GM19438 (cell line): ENCODE measurements at regions not wholly inside any gene's neighbourhood (a gene's known extent, or its start where the extent isn't known, plus 50 kb on each side); places are given as distances from the start of the nearest gene placed in this dataset.
"Not testable (repeated sequence)": the region's sequence is repeated elsewhere in the genome, so short reads cannot be mapped to it uniquely, and the experiment has no call there.

Experiments
- ATAC-seq: cut with Tn5 transposase; IDR thresholded peaks from one replicate; pipeline ENCODE4 v1.9.1; 2021; ENCODE audit warnings: low read depth; ENCODE audit not compliant: unreplicated experiment

DNA sequence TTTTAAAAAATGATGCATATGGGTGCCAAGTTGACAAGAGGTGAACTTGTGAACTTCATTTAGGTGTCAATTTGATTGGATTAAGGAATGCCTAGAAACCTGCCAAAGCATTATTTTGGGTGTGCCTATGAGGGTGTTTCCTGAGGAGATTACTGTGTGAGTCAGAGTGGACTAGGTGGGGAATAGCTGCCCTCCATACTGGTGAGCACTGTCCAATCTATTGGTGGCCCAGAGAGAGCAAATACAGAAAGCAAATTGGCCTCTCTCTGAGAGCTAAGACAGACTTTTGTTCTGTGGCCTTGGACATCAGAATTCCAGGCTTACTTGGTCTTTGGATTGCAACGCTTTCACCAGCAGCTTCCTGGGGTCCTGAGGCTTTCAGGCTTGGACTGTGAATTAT lies 388.0 kb downstream of the SUCLG1 start:
- ATAC-seq = no peak

DNA sequence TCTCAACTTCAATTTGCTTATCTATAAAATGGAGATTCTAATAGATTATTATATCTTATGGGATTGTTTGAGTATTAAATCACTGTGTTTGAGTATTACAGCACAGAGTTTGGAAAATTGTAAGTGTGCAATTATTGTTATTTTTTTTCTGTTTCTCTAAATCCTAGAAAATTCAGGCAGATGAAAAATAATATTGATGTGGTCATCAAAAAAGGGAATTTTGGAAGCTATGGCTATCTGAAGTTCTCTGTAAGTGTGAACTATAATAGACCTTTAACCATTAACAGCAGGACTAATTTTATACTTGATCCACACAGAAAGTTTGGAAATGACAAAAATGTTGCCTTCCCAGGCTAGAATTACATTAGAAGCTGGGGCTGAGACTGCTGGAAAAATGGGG lies 393.2 kb downstream of the SUCLG1 start:
- ATAC-seq = no peak

DNA sequence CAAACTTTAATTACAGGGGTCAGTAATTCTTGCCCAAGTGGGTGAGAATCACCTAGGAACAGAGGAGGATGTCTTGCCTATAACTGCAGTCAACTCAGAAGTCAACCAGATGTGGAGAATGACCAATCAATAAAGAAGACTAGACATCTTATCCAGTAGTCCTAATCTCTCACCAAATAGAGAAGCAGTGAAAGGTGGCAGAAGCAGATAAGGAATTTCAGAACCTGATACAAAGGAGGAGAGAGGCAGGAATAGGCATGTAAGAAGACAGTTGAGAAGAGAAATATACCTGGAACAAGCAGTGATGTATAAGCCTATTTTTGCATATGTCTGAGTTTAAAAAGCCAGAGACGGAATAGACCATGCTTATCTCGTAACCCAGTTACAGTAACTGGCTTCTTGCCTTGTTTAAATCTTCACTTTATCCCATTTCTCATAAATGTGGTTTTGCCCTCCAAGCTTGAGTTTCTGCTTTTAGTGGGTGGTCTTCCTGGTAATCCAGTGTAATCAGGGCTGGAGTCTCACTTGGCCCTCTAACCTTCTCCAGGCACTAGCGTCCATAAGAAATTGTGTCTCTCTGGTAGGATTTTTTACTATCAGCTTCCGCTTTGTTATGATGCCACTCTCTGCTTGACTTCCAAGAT lies 401.0 kb downstream of the SUCLG1 start:
- no peak for ATAC-seq

DNA sequence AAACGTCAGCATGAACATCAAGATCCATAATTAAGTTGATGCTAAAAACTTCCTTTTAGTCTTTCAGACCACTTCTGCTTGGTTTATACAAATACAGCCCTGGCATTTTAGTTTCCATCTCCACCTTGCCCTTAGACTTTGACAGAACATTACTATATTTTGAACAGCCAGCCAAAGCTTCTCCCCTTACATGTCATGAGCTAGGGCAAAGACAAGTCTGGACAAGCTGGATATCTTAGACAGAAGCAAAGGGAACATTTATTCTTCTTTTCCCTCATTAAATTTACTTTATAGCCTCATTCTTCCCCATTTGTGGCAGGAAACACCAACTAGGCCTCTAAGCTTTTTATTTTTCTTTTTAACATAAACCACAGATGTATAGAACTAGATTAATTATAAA lies 403.3 kb downstream of the SUCLG1 start:
- no peak for ATAC-seq

DNA sequence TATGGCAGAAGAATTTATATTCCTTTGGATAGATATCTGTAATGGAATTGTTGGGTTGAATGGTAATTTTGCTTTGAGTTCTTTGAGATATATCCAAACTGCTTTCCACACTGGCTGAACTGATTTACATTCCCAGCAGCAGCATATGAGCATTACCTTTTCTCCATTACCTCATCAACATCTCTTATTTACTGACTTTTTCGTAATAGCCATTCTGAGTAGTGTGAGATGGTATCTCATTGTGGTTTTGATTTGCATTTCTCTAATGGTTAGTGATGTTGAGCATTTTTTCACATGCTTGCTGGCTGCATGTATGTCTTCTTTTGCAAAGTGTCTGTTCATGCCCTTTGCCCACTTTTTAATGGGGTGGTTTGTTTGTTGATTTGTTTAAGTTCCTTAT lies 404.5 kb downstream of the SUCLG1 start:
- not testable (repeated sequence) for ATAC-seq

DNA sequence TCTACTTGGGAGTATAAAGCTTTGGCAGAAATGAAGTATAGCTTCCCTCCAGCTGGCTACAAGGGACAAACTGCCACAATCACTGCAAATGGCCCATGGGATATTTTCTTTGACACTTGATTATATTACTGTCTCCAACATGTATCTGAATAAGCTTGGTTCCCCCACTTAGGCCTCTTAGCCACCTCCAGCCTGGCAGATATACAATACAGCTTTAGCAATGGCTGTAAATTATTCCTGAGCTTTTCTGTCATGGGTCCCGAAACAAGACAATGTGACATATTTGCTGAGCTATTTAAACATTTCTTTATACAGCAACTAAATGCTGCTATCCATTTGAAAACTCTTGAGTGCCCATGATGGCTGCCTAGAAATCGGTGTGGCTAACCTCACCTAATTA lies 406.2 kb downstream of the SUCLG1 start:
- ATAC-seq = no peak

DNA sequence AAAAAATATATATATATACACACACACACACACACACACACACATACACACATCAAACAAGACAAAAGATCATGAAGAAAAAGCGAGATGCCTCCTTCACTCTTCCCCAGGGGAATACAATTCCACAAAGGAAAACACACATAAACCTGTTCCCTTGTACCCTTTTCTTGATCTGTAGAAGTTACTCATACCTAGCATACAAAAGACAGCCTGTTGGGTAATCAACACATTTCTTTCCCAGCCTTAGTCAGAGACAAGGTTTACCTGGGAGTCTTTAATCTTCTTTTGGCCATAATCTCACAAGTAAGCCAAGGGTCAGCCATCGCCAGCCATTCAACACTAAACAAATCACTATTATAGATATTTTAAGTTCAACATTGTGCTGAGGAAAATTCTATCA lies 407.0 kb downstream of the SUCLG1 start:
- no peak for ATAC-seq

DNA sequence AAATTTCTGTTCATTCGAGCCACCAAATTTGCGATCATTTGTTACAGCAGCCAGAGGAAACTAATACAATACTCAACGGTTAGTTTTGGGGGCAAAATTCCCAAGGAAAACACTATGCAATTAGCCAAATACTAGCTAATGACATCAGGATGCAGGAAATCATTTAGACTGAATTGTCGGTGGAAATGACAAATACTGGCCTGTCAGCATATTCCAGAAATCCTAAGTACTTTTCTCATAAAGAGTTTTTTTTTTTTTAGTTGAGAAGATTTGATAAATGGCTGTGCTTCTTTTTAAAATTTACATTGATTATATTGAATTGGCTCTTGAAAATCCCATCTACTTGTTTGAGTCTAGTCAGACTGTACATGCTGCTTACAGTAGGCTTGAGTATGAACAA lies 410.1 kb downstream of the SUCLG1 start:
- ATAC-seq = no peak

DNA sequence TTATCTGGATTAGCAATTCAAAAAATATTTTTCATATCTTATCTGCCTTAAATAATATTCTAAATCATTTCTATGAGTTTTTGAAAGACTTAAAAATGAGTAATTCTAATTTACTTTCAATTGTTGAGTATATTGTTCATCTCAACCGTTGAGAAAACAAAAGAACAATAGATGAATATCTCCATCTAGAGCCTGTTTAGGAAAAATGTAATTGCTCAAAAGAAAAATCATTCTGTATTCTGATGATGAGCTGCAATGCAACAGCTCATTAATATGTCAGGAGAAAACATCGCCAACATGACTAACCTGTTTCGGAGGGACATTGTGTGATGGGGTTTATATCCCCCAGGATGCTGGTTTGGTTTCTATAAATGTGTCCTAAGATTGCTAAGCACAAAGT lies 417.6 kb downstream of the SUCLG1 start:
- ATAC-seq = no peak

DNA sequence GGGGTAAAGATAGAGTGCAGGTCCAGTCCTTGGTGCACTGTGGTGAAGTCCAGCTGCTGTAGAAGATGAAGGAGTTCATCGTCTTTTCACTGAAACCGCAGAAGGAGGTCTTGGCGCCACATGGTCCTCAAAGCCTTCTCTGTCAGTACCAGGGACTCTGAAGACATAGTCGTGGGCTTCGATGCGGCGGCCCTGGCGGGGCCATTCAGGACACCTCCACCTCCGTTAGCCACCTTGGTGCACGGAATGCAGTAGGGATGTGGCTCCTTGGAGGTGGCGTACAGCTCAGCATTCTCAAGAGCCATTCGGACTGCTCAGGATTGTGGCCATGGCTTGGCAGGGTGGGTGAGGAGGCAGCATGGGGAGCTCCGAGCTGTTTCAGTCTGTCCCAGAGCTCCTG lies 418.8 kb downstream of the SUCLG1 start:
- ATAC-seq = no peak

DNA sequence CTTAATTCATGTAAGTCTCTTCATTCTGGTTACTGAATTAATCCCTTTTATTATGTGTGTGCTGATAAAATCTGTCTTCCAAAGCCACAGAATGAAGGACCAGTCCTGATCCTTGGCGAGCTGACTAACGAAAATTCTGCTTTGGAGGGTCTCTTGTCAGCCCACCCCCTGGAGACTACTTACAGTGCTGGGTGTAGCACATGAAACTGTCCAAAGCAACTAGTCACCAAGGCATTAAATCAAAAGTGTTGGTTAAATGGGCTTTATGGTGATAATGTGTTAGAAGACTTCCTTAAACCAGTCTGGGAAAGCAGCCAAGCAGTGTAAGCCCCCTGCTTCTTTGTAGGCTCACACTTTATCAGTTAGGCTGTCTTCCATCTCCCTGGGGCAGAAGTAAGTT lies 420.2 kb downstream of the SUCLG1 start:
- no peak for ATAC-seq

DNA sequence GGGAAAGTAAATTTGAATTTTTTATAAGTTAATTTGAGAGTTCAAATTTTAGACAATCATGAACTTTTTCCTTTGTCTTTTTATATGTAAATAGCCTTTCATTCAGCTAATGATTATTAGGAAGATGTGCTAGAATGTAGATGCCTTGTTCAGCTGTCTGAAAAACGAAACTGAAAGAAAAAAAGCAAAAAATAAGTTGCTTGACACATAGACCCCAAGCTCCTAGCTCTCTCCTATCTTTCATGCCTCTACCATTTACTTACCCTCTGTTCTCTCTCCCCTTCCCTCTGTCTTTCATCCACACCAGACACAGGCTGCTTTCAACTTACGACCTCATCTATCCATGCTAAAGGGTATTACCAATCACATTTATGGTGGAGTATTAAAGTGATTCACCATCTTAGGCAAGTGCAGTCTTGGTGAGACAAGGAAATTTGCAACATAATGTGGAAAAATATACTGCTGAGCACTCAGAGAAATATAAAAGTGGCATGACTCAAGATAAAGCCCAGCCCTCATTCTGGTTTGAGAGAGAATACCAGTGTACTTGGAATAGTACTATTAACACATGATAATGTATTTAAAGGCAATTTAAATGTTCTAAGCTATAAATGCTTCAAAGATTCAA lies 425.6 kb downstream of the SUCLG1 start:
- ATAC-seq = no peak

DNA sequence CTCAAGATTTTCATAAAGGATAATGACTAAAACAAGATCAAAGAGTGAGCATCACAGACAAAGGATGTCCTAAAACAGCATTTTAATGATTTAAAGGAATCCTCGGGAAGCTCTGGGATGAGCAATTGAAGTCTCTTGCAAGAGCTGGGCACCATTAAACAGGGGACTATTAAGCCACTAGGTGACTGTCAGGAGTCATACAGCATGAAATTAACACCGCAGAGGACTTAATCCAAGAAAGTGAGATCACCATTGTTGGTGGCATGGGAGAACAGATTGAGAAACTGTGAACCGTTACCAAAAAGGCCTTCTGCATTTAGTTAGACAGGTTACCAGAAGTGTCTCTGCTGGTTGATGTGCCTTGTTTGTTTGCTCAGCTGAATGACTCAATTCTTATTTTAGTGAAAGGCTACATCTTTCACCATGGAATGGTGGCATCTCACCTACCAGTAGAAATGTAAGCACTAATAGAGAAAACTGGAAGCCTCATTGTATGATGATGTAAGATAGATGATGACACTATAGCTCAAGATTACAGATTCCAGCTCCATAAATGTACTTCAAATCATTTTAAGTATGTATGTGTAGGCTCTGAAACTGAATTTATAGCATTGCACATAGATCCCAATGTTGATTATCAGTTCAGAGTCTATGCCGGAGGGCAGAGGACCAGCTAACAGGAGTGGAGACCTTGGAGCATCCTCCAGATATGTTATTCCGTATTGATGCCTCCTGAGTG lies 427.6 kb downstream of the SUCLG1 start:
- no peak for ATAC-seq

DNA sequence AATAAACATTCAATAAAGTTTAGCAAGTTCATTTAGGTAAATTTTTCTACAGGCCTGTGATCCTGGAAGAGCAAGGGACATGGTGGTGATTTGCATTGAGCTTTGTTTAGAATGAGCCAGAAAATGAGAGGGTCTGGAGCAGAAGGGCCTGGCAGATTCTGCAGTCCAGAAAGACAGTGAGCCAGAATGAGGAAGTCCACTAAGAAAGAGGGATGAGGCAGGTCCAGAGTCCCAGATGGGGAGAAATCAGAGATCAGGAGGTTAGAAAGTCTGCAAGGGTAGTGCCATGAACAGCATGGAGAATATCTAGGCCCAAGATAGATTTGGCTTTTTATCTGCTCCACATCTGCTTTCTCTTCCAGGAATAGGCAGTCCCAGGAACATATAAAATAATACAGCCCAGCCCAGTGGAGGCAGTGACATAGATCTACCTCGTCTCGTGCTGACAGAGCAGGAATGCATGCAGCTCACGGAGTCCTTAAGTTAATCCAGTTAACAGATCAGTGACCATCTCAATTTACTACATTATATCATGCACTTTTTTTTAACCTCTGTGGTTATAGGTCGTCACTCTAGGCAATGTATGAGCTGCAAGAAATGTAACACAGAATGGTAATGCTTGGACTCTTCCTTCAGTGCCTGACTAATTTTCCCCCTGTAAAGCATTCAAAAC lies 429.0 kb downstream of the SUCLG1 start:
- ATAC-seq = no peak

DNA sequence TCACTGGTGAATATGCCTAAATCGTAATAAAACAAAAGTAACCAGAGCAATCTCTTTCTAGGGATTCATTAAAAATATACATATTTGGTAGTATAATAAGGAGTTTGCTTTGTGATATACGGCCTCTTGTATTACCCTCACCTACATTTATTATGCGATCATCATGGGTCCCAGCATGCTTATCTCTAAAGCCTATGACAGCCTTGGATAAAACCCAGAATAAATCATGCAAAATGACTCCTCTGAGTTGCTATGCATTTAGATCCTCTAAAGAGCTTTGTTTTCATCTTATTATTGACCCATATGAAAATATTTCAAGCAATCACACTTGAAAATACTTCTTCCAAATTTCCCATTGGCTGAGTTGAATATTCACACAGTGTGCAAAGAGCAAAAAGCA lies 432.3 kb downstream of the SUCLG1 start:
- ATAC-seq = no peak

DNA sequence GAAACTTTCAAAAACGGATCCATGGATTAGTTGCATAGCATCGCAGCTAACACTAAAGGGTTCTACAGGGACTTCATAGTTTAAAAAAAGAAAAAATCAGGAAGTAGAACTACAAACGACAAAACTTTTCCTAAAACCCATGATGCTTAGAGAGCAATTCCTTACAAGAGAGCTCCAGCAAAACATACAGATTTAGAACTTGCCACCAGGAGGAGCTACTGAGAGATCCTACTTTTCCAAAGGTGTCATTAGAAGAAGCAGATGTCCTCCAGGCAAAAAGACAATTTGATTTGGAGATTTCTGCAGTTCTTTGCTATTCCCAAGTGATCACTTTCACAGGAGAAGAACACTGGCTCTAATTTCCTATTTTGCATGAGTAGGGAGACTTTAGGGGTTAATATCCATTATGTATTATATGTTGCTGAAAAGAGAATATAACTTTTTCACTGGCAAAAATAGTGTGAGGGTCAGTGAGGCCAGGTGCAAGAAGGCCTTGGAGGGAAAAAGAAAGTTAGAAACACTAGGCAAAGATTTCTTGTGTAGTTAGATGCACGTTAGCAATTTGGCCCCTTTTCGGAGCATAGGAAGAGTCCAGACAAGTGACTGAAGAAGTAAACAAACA lies 436.2 kb downstream of the SUCLG1 start:
- no peak for ATAC-seq

DNA sequence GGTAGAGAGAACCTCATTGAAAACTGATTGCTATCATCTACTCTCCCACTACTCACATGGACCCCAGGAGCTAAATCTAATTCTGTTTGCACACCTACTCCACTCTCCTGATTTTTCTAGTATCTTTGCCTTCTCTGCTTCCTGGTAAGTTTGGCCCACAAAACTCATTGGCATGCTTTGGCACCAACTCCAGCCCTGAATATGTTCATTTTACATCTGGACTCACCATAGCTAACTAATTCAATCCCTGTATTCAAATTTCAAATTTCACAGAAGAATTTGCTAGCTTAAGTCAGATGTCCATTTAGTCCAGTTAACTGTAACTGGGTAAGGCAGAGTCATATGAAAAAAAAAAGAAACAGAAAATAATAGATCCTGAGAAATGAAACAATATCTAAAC lies 442.1 kb downstream of the SUCLG1 start:
- no peak for ATAC-seq

DNA sequence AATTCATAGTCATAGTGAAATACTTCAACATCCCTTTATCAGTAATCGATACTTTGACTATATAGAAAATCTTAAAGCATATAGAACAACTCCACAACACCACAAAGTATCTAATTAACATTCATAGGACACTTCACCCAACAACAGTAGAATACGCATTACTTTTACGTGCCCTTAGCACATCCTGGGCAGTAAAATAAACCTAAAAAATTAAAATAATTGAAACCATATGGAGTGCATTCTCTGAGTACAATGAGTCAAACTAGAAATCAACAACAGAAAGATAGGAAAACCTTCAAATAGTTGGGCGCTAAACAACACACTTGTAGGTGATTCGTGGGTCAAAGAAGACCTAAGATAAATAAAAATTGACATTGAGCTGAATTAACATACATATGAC lies 442.9 kb downstream of the SUCLG1 start:
- no peak for ATAC-seq

DNA sequence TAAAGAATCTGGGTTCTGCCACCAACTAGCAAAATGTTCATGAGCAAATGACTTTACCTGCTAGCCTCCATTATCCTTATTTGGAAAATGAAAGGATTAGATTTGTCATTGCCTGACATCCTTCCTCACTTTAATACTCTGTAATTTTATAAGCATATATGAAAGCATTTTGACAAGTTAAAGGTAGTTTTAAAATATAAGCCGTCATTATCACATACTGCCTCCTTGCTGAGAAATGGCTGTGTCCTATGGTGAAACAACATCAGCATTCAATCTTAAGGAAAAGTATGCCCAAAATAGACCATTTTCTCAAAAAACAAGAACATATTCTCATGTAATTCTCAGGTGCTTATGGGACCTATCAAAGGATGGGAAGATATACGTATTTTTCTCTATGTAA lies 461.2 kb downstream of the SUCLG1 start:
- no peak for ATAC-seq

DNA sequence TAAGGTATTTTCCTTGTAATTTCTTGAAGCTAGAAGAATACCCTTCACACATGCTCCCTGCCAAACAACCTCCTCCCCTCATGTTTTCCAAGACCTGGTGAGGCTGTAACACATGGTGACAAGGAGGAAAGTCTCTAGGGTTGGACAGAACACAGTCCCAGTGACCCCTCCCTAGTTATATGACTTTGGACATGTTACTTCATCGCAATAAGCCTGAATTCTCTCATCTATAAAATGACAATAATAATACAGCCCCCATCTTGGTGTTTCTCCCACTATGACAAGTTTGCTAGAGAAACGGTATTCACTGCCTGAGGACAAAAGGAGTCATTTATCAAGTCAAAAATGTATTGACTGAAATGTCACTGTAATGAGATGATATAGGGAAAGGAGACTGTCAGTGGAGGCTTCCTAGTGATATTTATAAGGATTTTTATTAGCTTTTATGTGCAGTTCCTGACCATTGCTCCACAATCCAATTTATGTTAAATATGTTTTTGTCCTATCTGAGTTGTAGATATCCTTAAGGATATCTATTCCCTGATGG lies 464.4 kb downstream of the SUCLG1 start:
- no peak for ATAC-seq
